Endothelial cell of umbilical vein (primary cell): ENCODE measurements at regions not wholly inside any gene's neighbourhood (a gene's known extent, or its start where the extent isn't known, plus 50 kb on each side); places are given as distances from the start of the nearest gene placed in this dataset.

Source experiments
- BruUV-seq: library from RNA; stranded (reverse); fragments of 400-500 nt; replicated peaks from 2 replicates; lab custom pipeline; 2021; lab: Mats Ljungman, UMichigan
- CTCF ChIA-PET: fragments of 300-600, 350-600 bp; sonication (Branson Sonifier 250); formaldehyde crosslinking; loops from one replicate; lab custom pipeline; 2021; ENCODE audit warnings: antibody characterized with exemption, inconsistent platforms; lab: Charles Lee
- POLR2A ChIA-PET: fragments of 300-600, 350-600 bp; sonication (Branson Sonifier 250); formaldehyde crosslinking; loops from one replicate; lab custom pipeline; 2021; ENCODE audit warnings: antibody characterized with exemption, inconsistent platforms; lab: Charles Lee
- DNase-seq: peaks from one replicate; pipeline ENCODE4 v3.0.0-alpha.2; 2011; ENCODE audit warnings: low read depth, low spot score
- FAIRE-seq: peaks from 2 replicates; lab custom pipeline; 2011; peaks lifted over from hg19 to GRCh38; lab: Jason Lieb, UNC
- H2AFZ ChIP-seq: 2 replicates; pipeline ENCODE4 v1.6.0; 2012; ENCODE audit warnings: low read depth, low read length, control low read depth, inconsistent platforms
- H3K27ac ChIP-seq: 2 replicates; pipeline ENCODE4 v1.5.1; 2011; ENCODE audit warnings: low read depth, mild to moderate bottlenecking, control low read depth, low read length, moderate library complexity; ENCODE audit not compliant: insufficient read depth
- H3K27me3 ChIP-seq, 2 experiments: 2 replicates each; pipeline versions ENCODE4 v1.6.0 to v1.6.1; 2011; ENCODE audit warnings: low read length in 2 of 2, mixed read lengths in 1 of 2; ENCODE audit not compliant: control insufficient read depth in 2 of 2, insufficient read depth in 2 of 2
- H3K36me3 ChIP-seq, 2 experiments: 2 replicates in 1 of 2; 3 replicates in 1 of 2; pipeline ENCODE4 v1.5.1; 2011; ENCODE audit warnings: low read length in 2 of 2, mild to moderate bottlenecking in 1 of 2, moderate library complexity in 1 of 2; ENCODE audit not compliant: control insufficient read depth in 2 of 2, insufficient read depth in 2 of 2; ENCODE audit errors: extremely low read depth in 1 of 2
- H3K4me1 ChIP-seq: 3 replicates; pipeline ENCODE4 v1.5.1; 2011; ENCODE audit warnings: mild to moderate bottlenecking, low read length; ENCODE audit not compliant: control insufficient read depth, insufficient read depth; ENCODE audit errors: extremely low read depth
- H3K4me2 ChIP-seq: 2 replicates; pipeline ENCODE4 v1.6.1; 2011; ENCODE audit warnings: low read length, control low read depth, mixed read lengths; ENCODE audit not compliant: insufficient read depth
- H3K4me3 ChIP-seq, 3 experiments: fragments of 200-600 bp in 1 of 3; sonication (generic), shearing (Covaris generic) in 1 of 3; replicated peaks in 1 of 3; 2 replicates each; pipeline ENCODE4 v1.5.1; 2011 to 2016; ENCODE audit warnings: control low read depth in 3 of 3, low read length in 3 of 3, mild to moderate bottlenecking in 2 of 3, inconsistent platforms in 1 of 3, low read depth in 1 of 3, moderate library complexity in 1 of 3; ENCODE audit not compliant: insufficient read depth in 1 of 3
- H3K79me2 ChIP-seq: 2 replicates; pipeline ENCODE4 v1.6.0; 2012; ENCODE audit warnings: low read length, inconsistent platforms; ENCODE audit not compliant: control insufficient read depth, insufficient read depth
- H3K9ac ChIP-seq: replicated peaks from 2 replicates; pipeline ENCODE3; 2011; ENCODE audit warnings: low read length, control low read depth; ENCODE audit not compliant: insufficient read depth; ENCODE audit errors: extremely low read depth
- H3K9me1 ChIP-seq: replicated peaks from 3 replicates; pipeline ENCODE4 v1.6.0; 2011; ENCODE audit warnings: mild to moderate bottlenecking, low read length; ENCODE audit not compliant: control insufficient read depth, insufficient read depth; ENCODE audit errors: extremely low read depth
- H3K9me3 ChIP-seq: replicated peaks from 2 replicates; pipeline ENCODE4 v1.5.1; 2012; ENCODE audit warnings: low read length, inconsistent platforms; ENCODE audit not compliant: control insufficient read depth, insufficient read depth
- H4K20me1 ChIP-seq: replicated peaks from 2 replicates; pipeline ENCODE3; 2011; ENCODE audit warnings: mild to moderate bottlenecking, low read length; ENCODE audit not compliant: control insufficient read depth, insufficient read depth; ENCODE audit errors: extremely low read depth
- EZH2 ChIP-seq: IDR thresholded peaks from 2 replicates; pipeline ENCODE4 v1.6.1; 2012; ENCODE audit warnings: borderline replicate concordance, low read depth, mild to moderate bottlenecking, moderate library complexity, low read length, inconsistent platforms; ENCODE audit not compliant: severe bottlenecking
- FOS ChIP-seq: IDR thresholded peaks from 2 replicates; pipeline ENCODE4 v1.6.1; 2011; ENCODE audit warnings: mild to moderate bottlenecking, low read length, moderate library complexity, borderline replicate concordance; ENCODE audit not compliant: insufficient read depth
- GATA2 ChIP-seq: IDR thresholded peaks from 2 replicates; pipeline ENCODE4 v1.7.0; 2011; ENCODE audit warnings: low read depth, mild to moderate bottlenecking, moderate library complexity, mixed read lengths, low read length; ENCODE audit not compliant: insufficient read length, insufficient read depth
- JUN ChIP-seq: IDR thresholded peaks from 2 replicates; pipeline ENCODE4 v1.6.1; 2011; ENCODE audit warnings: borderline replicate concordance, low read depth; ENCODE audit not compliant: insufficient read length, insufficient read depth
- MYC ChIP-seq: IDR thresholded peaks from one replicate; pipeline ENCODE4 v1.6.1; 2011; ENCODE audit warnings: mild to moderate bottlenecking, low read depth, low read length
- POLR2A ChIP-seq: IDR thresholded peaks from 2 replicates; pipeline ENCODE4 v1.6.1; 2012; ENCODE audit warnings: low read depth, mild to moderate bottlenecking, control low read depth, low read length
- POLR2AphosphoS5 ChIP-seq: IDR thresholded peaks from 2 replicates; pipeline ENCODE4 v1.6.1; 2012; ENCODE audit warnings: low read depth, mild to moderate bottlenecking, control low read depth, low read length, moderate library complexity; ENCODE audit not compliant: insufficient read depth
- dilution Hi-C: fragments of 300-500 bp; cut with MboI; formaldehyde crosslinking; loops from one replicate; pipeline ENCODE4 v1.15.0; 2019; ENCODE audit warnings: low sequenced_read_pairs; ENCODE audit not compliant: extremely low pct_ligation_motif_present
- intact Hi-C: fragments of 100-400 bp; cut with micrococcal nuclease; formaldehyde crosslinking; loops from one replicate; pipeline ENCODE4 v1.10.0; 2022
- TF ChIP-seq, protein P1 (sequence below): IDR thresholded peaks from 2 replicates; pipeline ENCODE4 v1.6.1; 2011; ENCODE audit not compliant: insufficient read depth, insufficient read length
- TF ChIP-seq, protein P2 (sequence below), 2 donors: IDR thresholded peaks; 1 replicate in 1 of 2; 2 replicates in 1 of 2; pipeline ENCODE4 v1.5.1; 2011; ENCODE audit warnings: low read length in 2 of 2, mild to moderate bottlenecking in 2 of 2, moderate library complexity in 2 of 2, control low read depth in 1 of 2, inconsistent platforms in 1 of 2, low read depth in 1 of 2; ENCODE audit not compliant: insufficient read depth in 1 of 2; ENCODE audit errors: extremely low read depth in 1 of 2

DNA sequence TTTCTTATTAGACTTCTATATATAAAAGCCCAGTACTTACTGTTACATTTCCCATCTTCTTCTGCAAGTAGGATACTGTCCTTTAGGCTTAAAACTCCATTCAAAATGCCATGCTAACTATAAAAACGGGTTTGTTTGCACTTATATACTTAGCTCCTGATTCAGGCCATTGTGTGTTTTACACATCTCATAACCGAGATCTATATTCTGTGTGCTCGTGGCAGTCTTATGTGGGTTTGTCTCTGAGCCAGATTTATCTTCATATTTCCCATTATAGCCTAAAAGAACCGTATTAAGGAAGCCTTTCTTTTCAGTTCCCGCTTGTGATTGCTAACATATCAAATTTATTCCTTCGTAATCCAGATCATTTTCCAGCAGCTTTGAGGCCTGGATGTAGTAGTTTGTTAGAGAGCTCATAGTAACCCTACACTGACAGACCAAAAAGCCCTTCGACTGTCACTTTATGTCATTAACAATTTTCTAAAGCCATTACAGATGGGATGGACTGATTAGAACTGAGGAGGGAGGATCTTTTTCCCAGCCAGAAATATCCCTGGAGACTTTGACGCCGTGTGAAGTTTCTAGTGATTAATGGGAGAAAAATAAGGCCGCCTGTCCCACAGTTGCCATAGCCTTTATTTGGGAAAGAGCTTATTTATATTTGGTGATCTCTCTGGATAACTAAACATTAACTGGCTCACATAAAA is 508.5 kb downstream of the FOXG1 start:
- H3K36me3 ChIP-seq, result no peaks in the 10 kb centered on the region
- no peak overlapping the region for H3K4me2 ChIP-seq
- CTCF ChIA-PET, result no interaction called here
- dilution Hi-C loops, result no loop called here
- H3K4me3 ChIP-seq, result no peak overlapping the region
- no peak for FAIRE-seq
- BruUV-seq, result no TSS peak
- POLR2A ChIA-PET, result no interaction called here
- H3K27me3 ChIP-seq, result no peaks in the 10 kb centered on the region
- no peak for DNase-seq
- no peaks in the 10 kb centered on the region for H3K9me1 ChIP-seq
- H3K79me2 ChIP-seq, result no peaks in the 10 kb centered on the region
- TF ChIP-seq GATA2 (no peak), EZH2 (no peak), JUN (no peak), POLR2A (no peak), FOS (no peak), MYC (no peak), POLR2AphosphoS5 (no peak)
- TF ChIP-seq, protein P1, sequence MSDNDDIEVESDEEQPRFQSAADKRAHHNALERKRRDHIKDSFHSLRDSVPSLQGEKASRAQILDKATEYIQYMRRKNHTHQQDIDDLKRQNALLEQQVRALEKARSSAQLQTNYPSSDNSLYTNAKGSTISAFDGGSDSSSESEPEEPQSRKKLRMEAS, result no peak
- TF ChIP-seq, protein P2, sequence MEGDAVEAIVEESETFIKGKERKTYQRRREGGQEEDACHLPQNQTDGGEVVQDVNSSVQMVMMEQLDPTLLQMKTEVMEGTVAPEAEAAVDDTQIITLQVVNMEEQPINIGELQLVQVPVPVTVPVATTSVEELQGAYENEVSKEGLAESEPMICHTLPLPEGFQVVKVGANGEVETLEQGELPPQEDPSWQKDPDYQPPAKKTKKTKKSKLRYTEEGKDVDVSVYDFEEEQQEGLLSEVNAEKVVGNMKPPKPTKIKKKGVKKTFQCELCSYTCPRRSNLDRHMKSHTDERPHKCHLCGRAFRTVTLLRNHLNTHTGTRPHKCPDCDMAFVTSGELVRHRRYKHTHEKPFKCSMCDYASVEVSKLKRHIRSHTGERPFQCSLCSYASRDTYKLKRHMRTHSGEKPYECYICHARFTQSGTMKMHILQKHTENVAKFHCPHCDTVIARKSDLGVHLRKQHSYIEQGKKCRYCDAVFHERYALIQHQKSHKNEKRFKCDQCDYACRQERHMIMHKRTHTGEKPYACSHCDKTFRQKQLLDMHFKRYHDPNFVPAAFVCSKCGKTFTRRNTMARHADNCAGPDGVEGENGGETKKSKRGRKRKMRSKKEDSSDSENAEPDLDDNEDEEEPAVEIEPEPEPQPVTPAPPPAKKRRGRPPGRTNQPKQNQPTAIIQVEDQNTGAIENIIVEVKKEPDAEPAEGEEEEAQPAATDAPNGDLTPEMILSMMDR (IDR thresholded peaks at IDR 0.05; ENCODE audit: extremely low read depth in 1 of 2, insufficient read depth in 1 of 2, low read depth in 1 of 2, low read length in 2 of 2), result no peak
- no peak overlapping the region for H2AFZ ChIP-seq
- H3K27ac ChIP-seq, result no peak overlapping the region
- no peaks in the 10 kb centered on the region for H4K20me1 ChIP-seq
- H3K9me3 ChIP-seq, result no peaks in the 10 kb centered on the region
- intact Hi-C loops, result no loop called here
- H3K4me1 ChIP-seq, result peaks cover 21% of the 10 kb centered on the region
- no peak overlapping the region for H3K9ac ChIP-seq
